Mammary epithelial cell (primary cell): ENCODE measurements at regions not wholly inside any gene's neighbourhood (a gene's known extent, or its start where the extent isn't known, plus 50 kb on each side); places are given as distances from the start of the nearest gene placed in this dataset.

Source experiments
- EZH2 ChIP-seq: IDR thresholded peaks from 2 replicates; pipeline ENCODE4 v1.6.1; 2012; ENCODE audit warnings: low read length, inconsistent platforms, borderline replicate concordance
- TF ChIP-seq, protein P1 (sequence below), 2 donors: IDR thresholded peaks in 1 of 2; conservative IDR thresholded peaks in 1 of 2; 2 replicates each; pipeline ENCODE4 v1.5.1; 2011 to 2012; ENCODE audit warnings: inconsistent platforms in 2 of 2, low read length in 2 of 2, mild to moderate bottlenecking in 2 of 2, control low read depth in 1 of 2, low read depth in 1 of 2; ENCODE audit not compliant: insufficient read depth in 1 of 2; ENCODE audit errors: extremely low read depth in 1 of 2

DNA sequence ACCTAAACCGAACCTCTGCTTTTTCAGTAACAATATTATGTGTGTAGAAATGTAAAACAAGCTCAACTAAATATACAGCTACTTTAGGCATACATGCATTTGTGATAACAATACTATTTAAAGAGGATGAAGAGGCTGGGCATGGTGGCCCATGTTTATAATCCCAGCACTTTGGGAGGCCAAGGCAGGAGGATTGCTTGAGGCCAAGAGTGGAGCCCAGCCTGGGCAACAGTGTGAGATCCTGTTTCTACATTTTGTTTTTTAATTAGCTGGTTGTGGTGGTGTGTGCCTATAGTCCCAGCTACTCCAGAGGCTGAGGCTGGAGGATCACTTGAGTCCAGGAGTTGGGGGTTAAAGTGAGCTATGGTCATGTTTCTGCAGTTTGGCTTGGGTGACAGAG lies 73.6 kb upstream of the LYPLAL1 start:
- TF ChIP-seq, protein P1, sequence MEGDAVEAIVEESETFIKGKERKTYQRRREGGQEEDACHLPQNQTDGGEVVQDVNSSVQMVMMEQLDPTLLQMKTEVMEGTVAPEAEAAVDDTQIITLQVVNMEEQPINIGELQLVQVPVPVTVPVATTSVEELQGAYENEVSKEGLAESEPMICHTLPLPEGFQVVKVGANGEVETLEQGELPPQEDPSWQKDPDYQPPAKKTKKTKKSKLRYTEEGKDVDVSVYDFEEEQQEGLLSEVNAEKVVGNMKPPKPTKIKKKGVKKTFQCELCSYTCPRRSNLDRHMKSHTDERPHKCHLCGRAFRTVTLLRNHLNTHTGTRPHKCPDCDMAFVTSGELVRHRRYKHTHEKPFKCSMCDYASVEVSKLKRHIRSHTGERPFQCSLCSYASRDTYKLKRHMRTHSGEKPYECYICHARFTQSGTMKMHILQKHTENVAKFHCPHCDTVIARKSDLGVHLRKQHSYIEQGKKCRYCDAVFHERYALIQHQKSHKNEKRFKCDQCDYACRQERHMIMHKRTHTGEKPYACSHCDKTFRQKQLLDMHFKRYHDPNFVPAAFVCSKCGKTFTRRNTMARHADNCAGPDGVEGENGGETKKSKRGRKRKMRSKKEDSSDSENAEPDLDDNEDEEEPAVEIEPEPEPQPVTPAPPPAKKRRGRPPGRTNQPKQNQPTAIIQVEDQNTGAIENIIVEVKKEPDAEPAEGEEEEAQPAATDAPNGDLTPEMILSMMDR (conservative IDR thresholded peaks at IDR 0.05 in 1 of 2, IDR thresholded peaks at IDR 0.05 in 1 of 2; ENCODE audit: extremely low read depth in 1 of 2, insufficient read depth in 1 of 2, low read depth in 1 of 2, low read length in 2 of 2), result no peak
- TF ChIP-seq EZH2, result no peak
